Prostate gland (tissue), 2 donors: ENCODE measurements at regions not wholly inside any gene's neighbourhood (a gene's known extent, or its start where the extent isn't known, plus 50 kb on each side); places are given as distances from the start of the nearest gene placed in this dataset.

ENCODE experiments used
- DNase-seq: peaks from one replicate; pipeline ENCODE4 v3.0.0-alpha.2; 2019; ENCODE audit warnings: low spot score
- H3K27ac ChIP-seq, 2 donors: fragments of 200-600 bp; sonication (generic); 2 replicates each; pipeline ENCODE4 v1.5.1; 2017 to 2019
- H3K27me3 ChIP-seq: fragments of 200-600 bp; sonication (generic); replicated peaks from 2 replicates; pipeline ENCODE4 v1.5.1; 2019; ENCODE audit not compliant: insufficient read depth
- H3K36me3 ChIP-seq, 2 donors: fragments of 200-600 bp; sonication (generic); 1 replicate in 1 of 2; 2 replicates in 1 of 2; pipeline versions ENCODE4 v1.5.1 to v1.8.1; 2017 to 2019
- H3K4me1 ChIP-seq: fragments of 200-600 bp; sonication (generic); replicated peaks from 2 replicates; pipeline ENCODE4 v1.5.1; 2019
- H3K4me3 ChIP-seq, 2 donors: fragments of 200-600 bp; sonication (generic); 2 replicates each; pipeline ENCODE4 v1.5.1; 2017 to 2019
- H3K9me3 ChIP-seq: fragments of 200-600 bp; sonication (generic); 2 replicates; pipeline ENCODE4 v1.5.1; 2017
- CTCF ChIP-seq, 4 experiments: fragments of 200-600 bp in 2 of 4; fragments of 450-650 bp in 2 of 4; sonication (generic) in 2 of 4; IDR thresholded peaks; 1 replicate in 3 of 4; 2 replicates in 1 of 4; pipeline ENCODE4 v1.5.1; 2016 to 2019; ENCODE audit warnings: antibody characterized with exemption in 4 of 4, mild to moderate bottlenecking in 2 of 4, moderate library complexity in 2 of 4
- POLR2A ChIP-seq: fragments of 450-650 bp; IDR thresholded peaks from one replicate; pipeline ENCODE4 v1.6.1; 2016; ENCODE audit warnings: antibody characterized with exemption, mild to moderate bottlenecking
- POLR2AphosphoS5 ChIP-seq: sonication (generic); formaldehyde crosslinking; IDR thresholded peaks from one replicate; pipeline ENCODE4 v1.6.1; 2017; ENCODE audit warnings: antibody characterized with exemption
- WGBS: methylation state at CpG from one replicate; pipeline ENCODE4 v1.1.5; 2018; 5-methylcytosine and 5-hydroxymethylcytosine counted together
- intact Hi-C: fragments of 100-400 bp; cut with DNase I; formaldehyde crosslinking; loops from one replicate; pipeline ENCODE4 v1.14.2; 2022

GRCh38 chr5:164058621-164059020 is 553.2 kb downstream of the MAT2B start:
- Histone ChIP-seq H3K4me1 (no peaks in the 10 kb centered on the region), H3K36me3 (no peaks in the 10 kb centered on the region), H3K27ac (no peak overlapping the region), H3K27me3 (no peaks in the 10 kb centered on the region), H3K4me3 (no peak overlapping the region), H3K9me3 (no peaks in the 10 kb centered on the region)
- TF ChIP-seq POLR2A (no peak), POLR2AphosphoS5 (no peak), CTCF (IDR thresholded peaks at IDR 0.05) (no peak)
- no peak for DNase-seq
- 50% methylated on average over 3 of the region's 3 CpGs for WGBS
- intact Hi-C loops = no loop called here

GRCh38 chr5:164059471-164059870 is 554.1 kb downstream of the MAT2B start:
- WGBS = 78% methylated on average over 2 of the region's 2 CpGs
- H3K4me1 ChIP-seq = no peaks in the 10 kb centered on the region
- no peaks in the 10 kb centered on the region for H3K9me3 ChIP-seq
- intact Hi-C loops = no loop called here
- no peaks in the 10 kb centered on the region for H3K36me3 ChIP-seq
- no peaks in the 10 kb centered on the region for H3K27me3 ChIP-seq
- no peak overlapping the region for H3K27ac ChIP-seq
- no peak for TF ChIP-seq POLR2A
- no peak for TF ChIP-seq POLR2AphosphoS5
- DNase-seq = no peak
- H3K4me3 ChIP-seq = no peak overlapping the region

- no peak for DNase-seq
- WGBS = 80% methylated on average over 3 of the region's 3 CpGs
- no peak overlapping the region for H3K27ac ChIP-seq
- H3K27me3 ChIP-seq = no peaks in the 10 kb centered on the region
- no peaks in the 10 kb centered on the region for H3K4me1 ChIP-seq
- no peaks in the 10 kb centered on the region for H3K9me3 ChIP-seq
- no peak for TF ChIP-seq POLR2A
- no peak for TF ChIP-seq CTCF (IDR thresholded peaks at IDR 0.05)
- TF ChIP-seq POLR2AphosphoS5 = no peak
- H3K36me3 ChIP-seq = no peaks in the 10 kb centered on the region
- intact Hi-C loops = no loop called here
- no peak overlapping the region for H3K4me3 ChIP-seq
These were observed 555.5 kb downstream of the MAT2B start for GRCh38 chr5:164060786-164061355.

- Histone ChIP-seq H3K27ac (no peak overlapping the region), H3K36me3 (no peaks in the 10 kb centered on the region), H3K27me3 (no peaks in the 10 kb centered on the region), H3K4me3 (no peak overlapping the region), H3K4me1 (no peaks in the 10 kb centered on the region), H3K9me3 (no peaks in the 10 kb centered on the region)
- WGBS = 44% methylated on average over 3 of the region's 3 CpGs
- DNase-seq = no peak
- TF ChIP-seq CTCF (IDR thresholded peaks at IDR 0.05) (no peak), POLR2AphosphoS5 (no peak), POLR2A (no peak)
- intact Hi-C loops = no loop called here
These were observed 556.9 kb downstream of the MAT2B start for GRCh38 chr5:164062304-164062703.

GRCh38 chr5:164065266-164065665 is 559.8 kb downstream of the MAT2B start:
- no peaks in the 10 kb centered on the region for H3K36me3 ChIP-seq
- TF ChIP-seq CTCF (IDR thresholded peaks at IDR 0.05) (no peak), POLR2AphosphoS5 (no peak), POLR2A (no peak)
- H3K4me1 ChIP-seq = no peaks in the 10 kb centered on the region
- no peaks in the 10 kb centered on the region for H3K9me3 ChIP-seq
- H3K27me3 ChIP-seq = no peaks in the 10 kb centered on the region
- 84% methylated on average over 2 of the region's 2 CpGs for WGBS
- intact Hi-C loops = no loop called here
- no peak overlapping the region for H3K4me3 ChIP-seq
- no peak for DNase-seq
- no peak overlapping the region for H3K27ac ChIP-seq
